ENCODE measurements at regions not wholly inside any gene's neighbourhood (a gene's known extent, or its start where the extent isn't known, plus 50 kb on each side); places are given as distances from the start of the nearest gene placed in this dataset.

GRCh38 chrX:131942034-131942433 is 81.1 kb upstream of the STK26 start (continued):
- no peak for TF ChIP-seq TRIM22 (IDR thresholded peaks at IDR 0.05)

GRCh38 chrX:131944936-131945902 is 77.9 kb upstream of the STK26 start:
- no peaks in the 10 kb centered on the region for H3K79me2 ChIP-seq (ENCODE audit: insufficient read depth, low read length)
- ATAC-seq: no peak
- intact Hi-C loops (cut with micrococcal nuclease; ENCODE audit: unreplicated experiment) (no loop called here), in situ Hi-C loops (cut with HindIII; ENCODE audit: extremely low pct_ligation_motif_present, low pct_unique_long_range_greater_than_20kb) (no loop called here)
- no peaks in the 10 kb centered on the region for H4K20me1 ChIP-seq (ENCODE audit: insufficient read depth, low read length)
- WGBS (ENCODE audit: low lambda C conversion rate): 15% methylated on average over 7 of the region's 7 CpGs
- H2AFZ ChIP-seq (ENCODE audit: low read length): no peak overlapping the region
- BruUV-seq (replicated peaks): no TSS peak
- H3K4me1 ChIP-seq (ENCODE audit: insufficient read depth, low read length): no peaks in the 10 kb centered on the region
- no peak overlapping the region for H3K27ac ChIP-seq (ENCODE audit: extremely low read length, insufficient read depth, low read length)
- no peak for FAIRE-seq
- no peak for DNase-seq (ENCODE audit: low spot score)
- ChIA-PET POLR2A (no interaction called here), CTCF (ENCODE audit: low intra/inter-chr PET ratio, low total read pairs) (no interaction called here)
- no peak overlapping the region for H3K9ac ChIP-seq (ENCODE audit: insufficient read depth, low read depth, low read length)
- H3K27me3 ChIP-seq (ENCODE audit: control insufficient read depth in 1 of 2, insufficient read depth in 2 of 2, low read length in 2 of 2): no peaks in the 10 kb centered on the region
- TF ChIP-seq TCF7 (IDR thresholded peaks at IDR 0.05; ENCODE audit: low read depth): no peak
- TF ChIP-seq PLRG1 (conservative IDR thresholded peaks at IDR 0.05): no peak
- no peak for TF ChIP-seq MIXL1 (CRISPR knock-in tag; IDR thresholded peaks at IDR 0.05)
- TF ChIP-seq RARA (CRISPR knock-in tag; IDR thresholded peaks at IDR 0.05): no peak
- no peaks in the 10 kb centered on the region for H3K36me3 ChIP-seq (replicated peaks in 1 of 2; ENCODE audit: control insufficient read depth in 1 of 2, insufficient read depth in 2 of 2, low read length in 2 of 2)
- H3K4me2 ChIP-seq (ENCODE audit: low read depth, low read length): no peak overlapping the region
- no peaks in the 10 kb centered on the region for H3K9me3 ChIP-seq (ENCODE audit: low read length)
- no peak overlapping the region for H3K4me3 ChIP-seq (replicated peaks in 1 of 3; ENCODE audit: insufficient read depth in 1 of 3, low read depth in 2 of 3, low read length in 3 of 3)

GRCh38 chrX:131951166-131951565 is 71.9 kb upstream of the STK26 start:
- WGBS (ENCODE audit: low lambda C conversion rate): no CpG with 5 or more reads among the region's 3 CpGs
- Histone ChIP-seq H3K9ac (ENCODE audit: insufficient read depth, low read depth, low read length) (no peak overlapping the region), H2AFZ (ENCODE audit: low read length) (no peak overlapping the region), H3K27me3 (ENCODE audit: control insufficient read depth in 1 of 2, insufficient read depth in 2 of 2, low read length in 2 of 2) (no peaks in the 10 kb centered on the region), H3K79me2 (ENCODE audit: insufficient read depth, low read length) (no peaks in the 10 kb centered on the region), H4K20me1 (ENCODE audit: insufficient read depth, low read length) (no peaks in the 10 kb centered on the region), H3K4me1 (ENCODE audit: insufficient read depth, low read length) (no peaks in the 10 kb centered on the region), H3K4me3 (replicated peaks in 1 of 3; ENCODE audit: insufficient read depth in 1 of 3, low read depth in 2 of 3, low read length in 3 of 3) (no peak overlapping the region), H3K27ac (ENCODE audit: extremely low read length, insufficient read depth, low read length) (no peak overlapping the region), H3K4me2 (ENCODE audit: low read depth, low read length) (no peak overlapping the region), H3K9me3 (ENCODE audit: low read length) (no peaks in the 10 kb centered on the region), H3K36me3 (replicated peaks in 1 of 2; ENCODE audit: control insufficient read depth in 1 of 2, insufficient read depth in 2 of 2, low read length in 2 of 2) (no peaks in the 10 kb centered on the region)
- DNase-seq (ENCODE audit: low spot score) (no peak), FAIRE-seq (no peak), ATAC-seq (no peak)
- intact Hi-C loops (cut with micrococcal nuclease; ENCODE audit: unreplicated experiment): no loop called here
- ChIA-PET CTCF (ENCODE audit: low intra/inter-chr PET ratio, low total read pairs) (no interaction called here), POLR2A (no interaction called here)
- in situ Hi-C loops (cut with HindIII; ENCODE audit: extremely low pct_ligation_motif_present, low pct_unique_long_range_greater_than_20kb): no loop called here
- no TSS peak for BruUV-seq (replicated peaks)
- TF ChIP-seq STAT5B (CRISPR knock-in tag; IDR thresholded peaks at IDR 0.05): no peak
- TF ChIP-seq ZNF253 (CRISPR knock-in tag; IDR thresholded peaks at IDR 0.05; ENCODE audit: borderline replicate concordance): no peak
- TF ChIP-seq MEIS1 (CRISPR knock-in tag; IDR thresholded peaks at IDR 0.05; ENCODE audit: borderline replicate concordance): no peak
- no peak for TF ChIP-seq NFKBIZ (CRISPR knock-in tag; IDR thresholded peaks at IDR 0.05)
- no peak for TF ChIP-seq ZFP37 (CRISPR knock-in tag; IDR thresholded peaks at IDR 0.05; ENCODE audit: borderline replicate concordance)
- TF ChIP-seq POGK (CRISPR knock-in tag; conservative IDR thresholded peaks at IDR 0.05): no peak
- TF ChIP-seq ATF3 (CRISPR knock-in tag; IDR thresholded peaks at IDR 0.05): no peak
- TF ChIP-seq FOXJ3 (CRISPR knock-in tag; IDR thresholded peaks at IDR 0.05; ENCODE audit: borderline replicate concordance): no peak

All from HepG2 (cell line).